IMR-90 (cell line): ENCODE measurements at regions not wholly inside any gene's neighbourhood (a gene's known extent, or its start where the extent isn't known, plus 50 kb on each side); places are given as distances from the start of the nearest gene placed in this dataset.

Source experiments
- ATAC-seq: fragments of 200-7000 bp; cut with Tn5 transposase; 2 replicates; pipeline ENCODE4 v1.9.1; 2020; ENCODE audit warnings: low read depth, mild to moderate bottlenecking, moderate library complexity
- BruUV-seq: library from RNA; stranded (reverse); fragments of 400-500 nt; replicated peaks from 2 replicates; lab custom pipeline; 2021; lab: Mats Ljungman, UMichigan
- CTCF ChIA-PET: fragments of 300-600 bp; formaldehyde crosslinking; extraction: SDS; loops from one replicate; lab custom pipeline; 2021; ENCODE audit warnings: antibody characterized with exemption; lab: Yijun Ruan, JAX
- POLR2A ChIA-PET: fragments of 300-600 bp; sonication (Branson Sonifier 250); formaldehyde crosslinking; loops from one replicate; lab custom pipeline; 2022; ENCODE audit warnings: antibody characterized with exemption; ENCODE audit not compliant: unreplicated experiment; lab: Charles Lee
- DNase-seq: peaks from one replicate; pipeline ENCODE4 v3.0.0; 2013
- H2AFZ ChIP-seq: replicated peaks from 2 replicates; pipeline ENCODE3; 2013; ENCODE audit warnings: low read length, mild to moderate bottlenecking; ENCODE audit not compliant: poor library complexity
- H2AK5ac ChIP-seq: 2 replicates; pipeline ENCODE4 v1.6.1; 2013; ENCODE audit warnings: low read depth, low read length, inconsistent platforms
- H2AK9ac ChIP-seq: replicated peaks from 2 replicates; pipeline ENCODE3; 2013; ENCODE audit warnings: mild to moderate bottlenecking, low read depth, low read length, moderate library complexity; ENCODE audit not compliant: poor library complexity
- H2BK120ac ChIP-seq: 2 replicates; pipeline ENCODE4 v1.6.1; 2013; ENCODE audit warnings: low read depth, low read length, inconsistent platforms
- H2BK15ac ChIP-seq: 3 replicates; pipeline ENCODE4 v1.6.1; 2013; ENCODE audit warnings: low read depth, low read length, inconsistent platforms
- H2BK20ac ChIP-seq: 2 replicates; pipeline ENCODE4 v1.6.1; 2013; ENCODE audit warnings: low read depth, mild to moderate bottlenecking, inconsistent platforms, low read length, moderate library complexity
- H2BK5ac ChIP-seq: 2 replicates; pipeline ENCODE4 v1.6.1; 2013; ENCODE audit warnings: mild to moderate bottlenecking, low read depth, low read length, inconsistent platforms; ENCODE audit not compliant: poor library complexity, severe bottlenecking
- H3K14ac ChIP-seq: replicated peaks from 2 replicates; pipeline ENCODE4 v1.6.1; 2013; ENCODE audit warnings: low read depth, low read length, inconsistent platforms
- H3K18ac ChIP-seq: 2 replicates; pipeline ENCODE4 v1.6.1; 2013; ENCODE audit warnings: low read depth, low read length, control low read depth
- H3K23ac ChIP-seq: 2 replicates; pipeline ENCODE4 v1.6.1; 2013; ENCODE audit warnings: low read depth, low read length, inconsistent platforms
- H3K27ac ChIP-seq: 2 replicates; pipeline ENCODE4 v1.5.1; 2013; ENCODE audit warnings: mild to moderate bottlenecking, control low read depth, low read length; ENCODE audit not compliant: insufficient read depth
- H3K27me3 ChIP-seq: 2 replicates; pipeline ENCODE4 v1.6.1; 2013; ENCODE audit warnings: low read length; ENCODE audit not compliant: control insufficient read depth, insufficient read depth
- H3K36me3 ChIP-seq: 2 replicates; pipeline ENCODE4 v1.6.1; 2013; ENCODE audit warnings: low read length, mixed read lengths; ENCODE audit not compliant: control insufficient read depth, insufficient read depth
- H3K4ac ChIP-seq: 2 replicates; pipeline ENCODE4 v1.6.1; 2013; ENCODE audit warnings: low read depth, low read length, inconsistent platforms
- H3K4me1 ChIP-seq: 2 replicates; pipeline ENCODE4 v1.6.1; 2013; ENCODE audit warnings: low read length, mixed read lengths; ENCODE audit not compliant: control insufficient read depth, insufficient read depth
- H3K4me2 ChIP-seq: 2 replicates; pipeline ENCODE4 v1.6.1; 2013; ENCODE audit warnings: low read depth, mild to moderate bottlenecking, control low read depth, low read length, moderate library complexity
- H3K4me3 ChIP-seq: 2 replicates; pipeline ENCODE4 v1.5.1; 2013; ENCODE audit warnings: low read depth, mild to moderate bottlenecking, control low read depth, low read length, moderate library complexity; ENCODE audit not compliant: insufficient read depth
- H3K56ac ChIP-seq: 2 replicates; pipeline ENCODE4 v1.6.1; 2013; ENCODE audit warnings: low read length, inconsistent platforms; ENCODE audit not compliant: insufficient read depth; ENCODE audit errors: extremely low read depth
- H3K79me1 ChIP-seq, 2 experiments: 2 replicates each; pipeline ENCODE4 v1.6.1; 2013; ENCODE audit warnings: low read length in 2 of 2, inconsistent platforms in 1 of 2, low read depth in 1 of 2
- H3K9ac ChIP-seq: 2 replicates; pipeline ENCODE4 v1.6.1; 2013; ENCODE audit warnings: low read depth, low read length, control low read depth
- H3K9me1 ChIP-seq: 2 replicates; pipeline ENCODE4 v1.6.1; 2013; ENCODE audit warnings: low read length, inconsistent platforms; ENCODE audit not compliant: insufficient read depth
- H3K9me3 ChIP-seq: 2 replicates; pipeline ENCODE4 v1.6.1; 2013; ENCODE audit warnings: low read length; ENCODE audit not compliant: control insufficient read depth, insufficient read depth
- H4K20me1 ChIP-seq: 2 replicates; pipeline ENCODE4 v1.6.1; 2013; ENCODE audit warnings: low read length, inconsistent platforms; ENCODE audit not compliant: insufficient read depth
- H4K5ac ChIP-seq: 2 replicates; pipeline ENCODE4 v1.6.1; 2013; ENCODE audit warnings: mild to moderate bottlenecking, low read depth, low read length, control low read depth
- H4K8ac ChIP-seq, 2 experiments: 2 replicates each; pipeline ENCODE4 v1.6.1; 2013; ENCODE audit warnings: low read depth in 2 of 2, low read length in 2 of 2, control low read depth in 1 of 2, inconsistent platforms in 1 of 2
- H4K91ac ChIP-seq: 2 replicates; pipeline ENCODE4 v1.6.1; 2013; ENCODE audit warnings: low read depth, low read length, inconsistent platforms; ENCODE audit not compliant: insufficient read depth
- FOS ChIP-seq: fragments of 150-350 bp; IDR thresholded peaks from 2 replicates; pipeline ENCODE4 v1.6.1; 2016; ENCODE audit warnings: low read depth, low read length
- WGBS, 2 experiments: methylation state at CpG; one replicate each; pipeline versions ENCODE4 v1.1.5 to v1.1.7; 2013; ENCODE audit warnings: missing lambda C conversion rate in 2 of 2; ENCODE audit not compliant: insufficient read length in 1 of 2; ENCODE audit errors: extremely low coverage in 2 of 2; 5-methylcytosine and 5-hydroxymethylcytosine counted together
- dilution Hi-C: fragments of 300-500 bp; cut with HindIII; formaldehyde crosslinking; loops from one replicate; pipeline ENCODE4 v1.14.3; 2018; ENCODE audit warnings: low sequenced_read_pairs; ENCODE audit not compliant: unreplicated experiment
- in situ Hi-C: fragments of 300-500 bp; cut with MboI; formaldehyde crosslinking; loops from 3 replicates; pipeline ENCODE4 v1.14.3; 2019; ENCODE audit warnings: low sequenced_read_pairs, inconsistent platforms, mixed read lengths
- intact Hi-C: fragments of 100-400 bp; cut with micrococcal nuclease; formaldehyde crosslinking; loops from 2 replicates; pipeline ENCODE4 v1.10.0; 2022

DNA sequence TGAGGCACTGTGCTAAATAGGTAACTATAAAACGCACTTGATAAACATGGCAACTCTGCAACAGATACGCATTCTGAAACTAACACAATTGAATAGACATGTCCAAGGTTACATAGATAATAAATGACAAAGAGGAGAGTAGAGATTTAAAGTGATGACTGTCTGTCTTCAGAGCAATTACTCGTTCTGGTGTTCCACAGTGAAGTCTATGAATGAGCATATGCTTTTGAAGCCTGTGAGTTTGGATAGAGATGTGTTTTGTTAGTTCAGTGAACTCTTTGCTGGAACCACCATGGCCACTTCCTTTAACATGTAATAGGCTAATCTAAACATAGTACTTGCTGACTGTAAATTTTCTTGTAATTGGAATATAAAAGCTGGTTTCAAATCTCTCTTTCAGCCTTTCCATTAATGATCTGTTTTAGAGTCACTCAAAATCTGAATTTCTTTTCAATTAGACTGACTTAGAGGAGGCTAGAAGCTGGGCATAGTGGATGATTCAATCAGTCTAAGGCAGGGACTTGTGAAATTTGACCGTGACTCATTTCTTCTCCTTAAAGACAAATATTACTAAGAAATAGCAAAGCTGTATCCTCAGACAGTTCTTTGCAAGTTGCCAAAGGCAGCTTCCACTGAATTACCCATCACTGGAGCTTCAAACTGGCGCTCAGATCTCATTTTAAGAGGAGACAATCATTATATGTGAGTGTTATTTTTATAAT lies 1130.1 kb upstream of the CELF4 start:
- no peak overlapping the region for H4K8ac ChIP-seq
- no peak overlapping the region for H2AK5ac ChIP-seq
- H3K9me1 ChIP-seq = no peaks in the 10 kb centered on the region
- no peaks in the 10 kb centered on the region for H4K20me1 ChIP-seq
- H3K23ac ChIP-seq = no peak overlapping the region
- no peak overlapping the region for H3K56ac ChIP-seq
- no peaks in the 10 kb centered on the region for H3K9me3 ChIP-seq
- H4K91ac ChIP-seq = no peak overlapping the region
- no peaks in the 10 kb centered on the region for H3K4me1 ChIP-seq
- no peak overlapping the region for H3K14ac ChIP-seq
- no peak overlapping the region for H4K5ac ChIP-seq
- H3K4me3 ChIP-seq = no peak overlapping the region
- H3K27ac ChIP-seq = no peak overlapping the region
- ChIA-PET CTCF (no interaction called here), POLR2A (no interaction called here)
- no peak overlapping the region for H2BK5ac ChIP-seq
- dilution Hi-C loops (no loop called here), in situ Hi-C loops (no loop called here), intact Hi-C loops (no loop called here)
- no peak overlapping the region for H3K9ac ChIP-seq
- no peak overlapping the region for H2AK9ac ChIP-seq
- no peak for ATAC-seq
- no peak overlapping the region for H2AFZ ChIP-seq
- no CpG with 5 or more reads among the region's 5 CpGs for WGBS, 2 experiments
- no peak for DNase-seq
- no peaks in the 10 kb centered on the region for H3K36me3 ChIP-seq
- no peak overlapping the region for H3K4me2 ChIP-seq
- H3K27me3 ChIP-seq = no peaks in the 10 kb centered on the region
- no peak overlapping the region for H3K18ac ChIP-seq
- H2BK15ac ChIP-seq = no peak overlapping the region
- H3K4ac ChIP-seq = no peak overlapping the region
- H3K79me1 ChIP-seq = no peaks in the 10 kb centered on the region
- no peak for TF ChIP-seq FOS
- H2BK20ac ChIP-seq = no peak overlapping the region
- no TSS peak for BruUV-seq
- no peak overlapping the region for H2BK120ac ChIP-seq
